WERI-Rb-1 (cell line): ENCODE measurements at regions not wholly inside any gene's neighbourhood (a gene's known extent, or its start where the extent isn't known, plus 50 kb on each side); places are given as distances from the start of the nearest gene placed in this dataset.

Experiments used
- DNase-seq: peaks from one replicate; pipeline ENCODE4 v3.0.0-alpha.2; 2020
- H3K27ac ChIP-seq: fragments of 250-450 bp; sonication (Bioruptor Pico); 2 replicates; pipeline ENCODE4 v1.5.1; 2020; ENCODE audit warnings: mild to moderate bottlenecking, moderate library complexity
- H3K27me3 ChIP-seq: fragments of 250-450 bp; sonication (Bioruptor Pico); 2 replicates; pipeline ENCODE4 v1.5.1; 2021; ENCODE audit warnings: mild to moderate bottlenecking, low read depth, moderate library complexity; ENCODE audit not compliant: insufficient read depth, severe bottlenecking
- H3K36me3 ChIP-seq: fragments of 250-450 bp; sonication (Bioruptor Pico); 2 replicates; pipeline ENCODE4 v1.5.1; 2020; ENCODE audit warnings: mild to moderate bottlenecking, moderate library complexity
- H3K4me3 ChIP-seq: 2 replicates; pipeline ENCODE4 v1.5.1; 2011; ENCODE audit warnings: low read depth, mild to moderate bottlenecking, control low read depth, low read length
- H3K9me3 ChIP-seq: fragments of 250-450 bp; sonication (Bioruptor Pico); 2 replicates; pipeline ENCODE4 v1.5.1; 2021; ENCODE audit warnings: mild to moderate bottlenecking, moderate library complexity; ENCODE audit not compliant: severe bottlenecking
- TF ChIP-seq, protein P1 (sequence below): IDR thresholded peaks from 2 replicates; pipeline ENCODE4 v1.5.1; 2011; ENCODE audit warnings: low read depth, mild to moderate bottlenecking, control low read depth, inconsistent platforms, low read length

DNA sequence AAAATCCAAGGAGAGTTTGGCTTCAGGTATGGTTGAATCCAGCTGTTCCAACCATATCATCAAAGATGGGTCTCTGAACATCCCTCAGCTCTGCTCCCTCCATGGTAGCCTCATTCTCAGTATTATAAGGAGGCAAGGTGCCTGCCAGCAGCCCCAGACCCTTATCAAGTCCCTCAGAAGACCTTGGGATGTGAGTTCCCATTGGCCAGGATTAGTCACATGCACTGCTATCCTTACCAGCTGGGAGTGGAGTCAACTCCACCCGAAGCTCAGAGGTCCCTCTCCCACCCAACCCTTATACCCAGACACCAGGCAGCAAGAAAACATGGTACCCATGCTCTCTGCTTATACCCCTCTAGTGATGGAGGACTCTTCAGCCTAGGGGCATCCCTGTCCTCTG is 153.7 kb upstream of the ZBTB40 start:
- Histone ChIP-seq H3K4me3 (no peak overlapping the region), H3K9me3 (peaks cover 8% of the 10 kb centered on the region), H3K27ac (no peak overlapping the region), H3K27me3 (no peaks in the 10 kb centered on the region), H3K36me3 (no peaks in the 10 kb centered on the region)
- TF ChIP-seq, protein P1, sequence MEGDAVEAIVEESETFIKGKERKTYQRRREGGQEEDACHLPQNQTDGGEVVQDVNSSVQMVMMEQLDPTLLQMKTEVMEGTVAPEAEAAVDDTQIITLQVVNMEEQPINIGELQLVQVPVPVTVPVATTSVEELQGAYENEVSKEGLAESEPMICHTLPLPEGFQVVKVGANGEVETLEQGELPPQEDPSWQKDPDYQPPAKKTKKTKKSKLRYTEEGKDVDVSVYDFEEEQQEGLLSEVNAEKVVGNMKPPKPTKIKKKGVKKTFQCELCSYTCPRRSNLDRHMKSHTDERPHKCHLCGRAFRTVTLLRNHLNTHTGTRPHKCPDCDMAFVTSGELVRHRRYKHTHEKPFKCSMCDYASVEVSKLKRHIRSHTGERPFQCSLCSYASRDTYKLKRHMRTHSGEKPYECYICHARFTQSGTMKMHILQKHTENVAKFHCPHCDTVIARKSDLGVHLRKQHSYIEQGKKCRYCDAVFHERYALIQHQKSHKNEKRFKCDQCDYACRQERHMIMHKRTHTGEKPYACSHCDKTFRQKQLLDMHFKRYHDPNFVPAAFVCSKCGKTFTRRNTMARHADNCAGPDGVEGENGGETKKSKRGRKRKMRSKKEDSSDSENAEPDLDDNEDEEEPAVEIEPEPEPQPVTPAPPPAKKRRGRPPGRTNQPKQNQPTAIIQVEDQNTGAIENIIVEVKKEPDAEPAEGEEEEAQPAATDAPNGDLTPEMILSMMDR: no peak
- no peak for DNase-seq

DNA sequence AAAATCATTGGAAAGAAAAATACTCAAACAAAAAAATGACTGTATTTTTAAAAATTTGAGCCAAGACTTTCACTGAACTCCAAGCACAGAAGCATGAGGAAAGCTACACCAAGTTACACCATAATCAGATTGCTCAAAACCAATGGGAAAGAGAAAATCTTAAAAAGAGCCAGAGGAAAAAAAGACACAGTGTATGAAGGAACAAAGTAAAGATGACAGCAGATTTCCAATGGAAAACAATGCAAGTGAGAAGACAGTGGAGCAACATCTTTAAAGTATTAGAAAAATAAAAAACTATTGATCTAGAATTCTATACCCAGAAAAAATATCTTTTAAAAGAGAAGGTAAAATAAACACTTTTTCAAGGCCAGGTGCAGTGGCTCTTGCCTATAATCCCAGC is 147.8 kb upstream of the ZBTB40 start:
- no peak overlapping the region for H3K4me3 ChIP-seq
- H3K36me3 ChIP-seq: no peaks in the 10 kb centered on the region
- H3K27ac ChIP-seq: no peak overlapping the region
- TF ChIP-seq, protein P1: no peak
- DNase-seq: no peak
- H3K9me3 ChIP-seq: peaks cover 15% of the 10 kb centered on the region
- no peaks in the 10 kb centered on the region for H3K27me3 ChIP-seq

DNA sequence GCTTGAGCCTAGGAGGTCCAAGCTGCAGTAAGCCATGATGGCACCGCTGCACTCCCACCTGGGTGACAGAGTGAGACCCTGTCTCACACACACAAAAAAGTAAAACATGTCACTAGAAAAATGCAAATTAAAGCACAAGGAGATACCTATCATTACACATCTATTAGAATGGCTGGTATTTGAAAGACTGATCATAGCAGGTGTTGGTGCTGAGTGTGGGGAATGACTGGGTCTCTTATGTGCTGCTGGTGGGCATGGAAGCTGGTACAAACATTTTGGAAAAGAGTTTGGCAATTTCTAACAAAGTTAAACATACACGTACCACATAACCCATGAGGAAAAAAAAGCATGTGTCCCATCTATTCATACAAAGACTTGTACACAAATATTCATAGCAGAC is 142.1 kb upstream of the ZBTB40 start:
- no peaks in the 10 kb centered on the region for H3K9me3 ChIP-seq
- TF ChIP-seq, protein P1: no peak
- H3K36me3 ChIP-seq: no peaks in the 10 kb centered on the region
- H3K4me3 ChIP-seq: no peak overlapping the region
- no peak overlapping the region for H3K27ac ChIP-seq
- H3K27me3 ChIP-seq: no peaks in the 10 kb centered on the region
- no peak for DNase-seq

DNA sequence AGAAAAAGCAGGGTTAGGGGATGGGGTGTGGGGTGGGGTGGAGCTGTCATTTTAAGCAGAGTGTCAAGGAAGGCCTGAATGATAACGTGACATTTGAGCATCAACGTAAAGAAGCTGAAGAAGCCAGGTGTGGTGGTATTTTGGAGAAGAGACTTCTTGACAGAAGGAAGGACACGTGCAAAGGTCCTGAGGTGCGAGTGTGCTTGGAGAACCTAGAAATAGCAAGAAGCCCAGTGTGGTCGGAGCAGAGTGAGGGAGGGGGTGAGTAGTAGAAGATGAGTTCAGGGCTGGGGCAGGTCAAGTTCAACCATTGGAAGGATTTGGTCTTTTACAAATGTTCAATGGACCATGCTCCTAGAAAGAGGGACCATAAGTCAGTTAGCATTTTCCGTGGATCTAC is 140.2 kb upstream of the ZBTB40 start:
- Histone ChIP-seq H3K9me3 (no peaks in the 10 kb centered on the region), H3K36me3 (no peaks in the 10 kb centered on the region), H3K27ac (no peak overlapping the region), H3K4me3 (no peak overlapping the region), H3K27me3 (no peaks in the 10 kb centered on the region)
- no peak for DNase-seq
- TF ChIP-seq, protein P1: no peak

- H3K27me3 ChIP-seq: no peaks in the 10 kb centered on the region
- H3K9me3 ChIP-seq: no peaks in the 10 kb centered on the region
- no peaks in the 10 kb centered on the region for H3K36me3 ChIP-seq
- H3K27ac ChIP-seq: no peak overlapping the region
- TF ChIP-seq, protein P1: no peak
- no peak overlapping the region for H3K4me3 ChIP-seq
- DNase-seq: no peak
Observed at GRCh38 chr1:22313321-22313720, 138.3 kb upstream of the ZBTB40 start.

DNA sequence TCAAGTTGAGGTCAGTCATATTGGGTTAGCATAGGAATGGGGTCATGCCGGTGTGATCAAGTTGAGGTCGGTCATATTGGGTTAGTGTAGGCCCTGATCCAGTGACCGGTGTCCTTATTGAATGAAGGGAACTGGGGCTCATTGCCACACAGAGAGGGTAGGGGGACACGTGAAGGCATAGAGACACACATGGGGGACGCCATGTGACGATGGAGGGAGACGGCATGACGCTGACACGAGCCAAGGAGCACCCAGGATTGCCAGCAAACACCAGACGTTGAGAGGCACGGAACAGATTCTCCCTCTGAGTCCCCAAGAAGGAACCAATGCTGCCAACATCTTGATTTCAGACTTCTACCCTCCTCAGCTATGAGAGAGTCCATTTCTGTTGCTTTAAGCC is 136.9 kb upstream of the ZBTB40 start:
- Histone ChIP-seq H3K27ac (no peak overlapping the region), H3K4me3 (no peak overlapping the region), H3K36me3 (no peaks in the 10 kb centered on the region), H3K9me3 (no peaks in the 10 kb centered on the region), H3K27me3 (no peaks in the 10 kb centered on the region)
- DNase-seq: no peak
- TF ChIP-seq, protein P1: no peak
